A673 (cell line): ENCODE measurements at regions not wholly inside any gene's neighbourhood (a gene's known extent, or its start where the extent isn't known, plus 50 kb on each side); places are given as distances from the start of the nearest gene placed in this dataset.

ENCODE experiments used
- BruUV-seq: library from RNA; stranded (reverse); fragments of 400-500 nt; replicated peaks from 2 replicates; lab custom pipeline; 2021; lab: Mats Ljungman, UMichigan
- CTCF ChIA-PET: fragments of 300-600 bp; sonication (Branson Sonifier 250); formaldehyde crosslinking; loops from one replicate; lab custom pipeline; 2022; ENCODE audit warnings: antibody characterized with exemption; lab: Charles Lee
- POLR2A ChIA-PET: fragments of 300-600 bp; sonication (Branson Sonifier 250); formaldehyde crosslinking; loops from one replicate; lab custom pipeline; 2022; ENCODE audit warnings: antibody characterized with exemption; ENCODE audit not compliant: low non-redundant PET; lab: Charles Lee
- DNase-seq: peaks from one replicate; pipeline ENCODE4 v3.0.0-alpha.2; 2015; ENCODE audit warnings: low spot score
- H3K27ac ChIP-seq: fragments of 200-600 bp; sonication (generic); 2 replicates; pipeline ENCODE4 v1.5.1; 2016; ENCODE audit warnings: mixed run types, low read depth, mild to moderate bottlenecking, mixed read lengths, antibody characterized with exemption, low read length; ENCODE audit not compliant: poor library complexity, severe bottlenecking
- H3K27me3 ChIP-seq: fragments of 200-600 bp; sonication (generic); replicated peaks from 2 replicates; pipeline ENCODE4 v1.6.1; 2017; ENCODE audit warnings: mixed run types, low read depth, mild to moderate bottlenecking, mixed read lengths, antibody characterized with exemption, low read length; ENCODE audit not compliant: insufficient read depth, poor library complexity
- H3K36me3 ChIP-seq: fragments of 200-600 bp; sonication (generic); 2 replicates; pipeline ENCODE4 v1.6.1; 2016; ENCODE audit warnings: mixed run types, mild to moderate bottlenecking, mixed read lengths, antibody characterized with exemption, low read length; ENCODE audit not compliant: insufficient read depth, poor library complexity, severe bottlenecking
- H3K4me1 ChIP-seq: fragments of 200-600 bp; sonication (generic); 2 replicates; pipeline ENCODE4 v1.6.1; 2017; ENCODE audit warnings: mixed run types, mild to moderate bottlenecking, mixed read lengths, antibody characterized with exemption, low read length; ENCODE audit not compliant: insufficient read depth, poor library complexity, severe bottlenecking
- H3K4me3 ChIP-seq: fragments of 200-600 bp; sonication (generic); 2 replicates; pipeline ENCODE4 v1.5.1; 2016; ENCODE audit warnings: low read depth, mixed run types, mild to moderate bottlenecking, mixed read lengths, low read length; ENCODE audit not compliant: poor library complexity, severe bottlenecking
- H3K9me3 ChIP-seq: fragments of 200-600 bp; sonication (generic); 2 replicates; pipeline ENCODE4 v1.6.1; 2016; ENCODE audit warnings: mixed run types, low read depth, mild to moderate bottlenecking, mixed read lengths, antibody characterized with exemption, low read length; ENCODE audit not compliant: poor library complexity, severe bottlenecking
- CTCF ChIP-seq: fragments of 300-800, 200-600 bp; sonication (generic); conservative IDR thresholded peaks from 2 replicates; pipeline ENCODE4 v1.5.1; 2017; ENCODE audit warnings: low read depth, mild to moderate bottlenecking, antibody characterized with exemption, low read length, moderate library complexity, mixed read lengths
- EZH2 ChIP-seq: fragments of 200-600 bp; sonication (generic); IDR thresholded peaks from 2 replicates; pipeline ENCODE4 v1.6.1; 2017; ENCODE audit warnings: borderline replicate concordance, low read depth, mild to moderate bottlenecking, mixed read lengths, antibody characterized with exemption, low read length; ENCODE audit not compliant: poor library complexity, severe bottlenecking
- intact Hi-C: fragments of 100-400 bp; cut with micrococcal nuclease; formaldehyde crosslinking; loops from one replicate; pipeline ENCODE4 v1.10.0; 2022; ENCODE audit not compliant: unreplicated experiment

DNA sequence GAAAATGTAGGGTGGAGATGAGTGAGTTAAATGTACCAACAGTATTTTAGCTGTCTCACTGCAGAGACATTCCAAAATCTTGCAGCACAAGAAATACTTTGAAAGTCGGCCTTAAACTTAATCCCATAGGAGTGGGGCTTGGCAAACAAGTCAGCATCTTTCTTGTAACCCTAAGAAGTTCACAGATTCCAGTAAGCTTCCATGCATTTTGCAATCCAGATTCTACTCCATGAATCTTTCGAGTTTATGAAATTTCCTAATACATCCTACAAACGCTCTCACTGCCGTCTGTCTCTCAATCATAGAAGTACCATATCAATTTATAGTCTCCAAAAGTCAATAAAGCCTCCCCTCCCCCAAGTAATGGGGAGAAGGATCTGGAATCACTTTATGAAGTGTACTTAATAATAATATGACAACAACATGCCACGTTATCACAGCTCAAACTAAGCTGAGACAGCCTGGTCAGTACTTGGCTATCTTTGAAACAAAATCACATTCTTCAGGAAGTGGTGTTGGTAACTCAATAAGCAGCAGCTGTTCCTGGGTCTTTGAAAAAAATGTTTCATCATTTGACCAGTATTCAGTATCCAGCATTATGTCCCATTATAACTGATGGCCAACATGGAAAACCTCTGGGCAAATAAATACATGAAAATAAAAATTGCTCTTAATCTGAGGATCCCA, 317.4 kb upstream of the RUNX1 start:
- H3K4me3 ChIP-seq, result no peak overlapping the region
- intact Hi-C loops, result no loop called here
- DNase-seq, result no peak
- H3K27ac ChIP-seq, result no peak overlapping the region
- ChIA-PET POLR2A (no interaction called here), CTCF (no interaction called here)
- peaks cover 6% of the 10 kb centered on the region for H3K27me3 ChIP-seq
- no peaks in the 10 kb centered on the region for H3K4me1 ChIP-seq
- no TSS peak for BruUV-seq
- H3K36me3 ChIP-seq, result no peaks in the 10 kb centered on the region
- no peaks in the 10 kb centered on the region for H3K9me3 ChIP-seq
- TF ChIP-seq CTCF (no peak), EZH2 (no peak)

DNA sequence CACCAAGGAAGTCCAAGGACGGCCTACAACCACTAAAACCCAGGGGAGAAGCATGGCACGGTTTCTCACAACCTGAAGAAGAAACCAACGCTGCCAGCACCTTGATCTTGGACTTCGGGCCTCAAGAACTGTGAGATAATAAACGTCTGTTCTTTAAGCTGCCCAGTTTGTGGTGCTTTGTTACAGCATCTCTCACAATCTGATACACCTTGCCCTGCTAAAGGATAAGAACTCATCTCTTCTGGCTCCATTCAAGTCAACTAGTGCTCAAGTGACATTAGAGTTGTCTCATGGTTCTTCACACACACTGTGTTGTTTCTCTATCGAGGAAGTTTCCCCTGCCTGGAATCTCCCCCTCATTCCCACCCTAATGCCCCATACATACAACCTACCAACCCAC, 314.4 kb upstream of the RUNX1 start:
- BruUV-seq, result no TSS peak
- POLR2A ChIA-PET, result no interaction called here
- Histone ChIP-seq H3K36me3 (no peaks in the 10 kb centered on the region), H3K4me1 (no peaks in the 10 kb centered on the region), H3K9me3 (no peaks in the 10 kb centered on the region), H3K4me3 (no peak overlapping the region), H3K27ac (no peak overlapping the region), H3K27me3 (peaks cover 11% of the 10 kb centered on the region)
- CTCF ChIA-PET, result no interaction called here
- DNase-seq, result no peak
- intact Hi-C loops, result no loop called here
- TF ChIP-seq EZH2 (no peak), CTCF (no peak)

DNA sequence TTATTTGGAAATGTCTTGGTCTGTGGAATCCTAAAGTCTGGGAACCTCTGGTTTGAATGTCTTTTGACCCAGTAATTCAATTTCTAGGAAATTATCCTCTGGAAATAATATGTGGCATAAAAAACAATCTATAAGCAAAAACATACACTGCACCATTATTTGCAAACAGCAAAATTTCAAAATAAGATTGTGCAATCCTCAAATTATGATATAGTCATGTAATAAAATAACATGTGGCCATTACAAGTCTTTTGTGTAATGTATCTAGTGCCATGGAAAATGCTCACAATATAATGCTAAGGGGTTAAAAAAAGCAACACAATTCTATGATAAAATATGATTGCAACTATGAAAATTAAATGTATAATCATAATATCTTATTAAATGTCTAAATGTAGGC, 312.9 kb upstream of the RUNX1 start:
- intact Hi-C loops, result no loop called here
- BruUV-seq, result no TSS peak

More for the DNA sequence above, 312.9 kb upstream of the RUNX1 start:
- no peak overlapping the region for H3K27ac ChIP-seq
- no peaks in the 10 kb centered on the region for H3K9me3 ChIP-seq
- peaks cover 11% of the 10 kb centered on the region for H3K27me3 ChIP-seq
- TF ChIP-seq CTCF (no peak), EZH2 (no peak)
- DNase-seq, result no peak
- ChIA-PET POLR2A (no interaction called here), CTCF (no interaction called here)
- no peaks in the 10 kb centered on the region for H3K36me3 ChIP-seq
- H3K4me1 ChIP-seq, result no peaks in the 10 kb centered on the region
- H3K4me3 ChIP-seq, result no peak overlapping the region
